ENCODE measurements at regions not wholly inside any gene's neighbourhood (a gene's known extent, or its start where the extent isn't known, plus 50 kb on each side); places are given as distances from the start of the nearest gene placed in this dataset.
"Not testable (repeated sequence)": the region's sequence is repeated elsewhere in the genome, so short reads cannot be mapped to it uniquely, and the experiment has no call there.

DNA sequence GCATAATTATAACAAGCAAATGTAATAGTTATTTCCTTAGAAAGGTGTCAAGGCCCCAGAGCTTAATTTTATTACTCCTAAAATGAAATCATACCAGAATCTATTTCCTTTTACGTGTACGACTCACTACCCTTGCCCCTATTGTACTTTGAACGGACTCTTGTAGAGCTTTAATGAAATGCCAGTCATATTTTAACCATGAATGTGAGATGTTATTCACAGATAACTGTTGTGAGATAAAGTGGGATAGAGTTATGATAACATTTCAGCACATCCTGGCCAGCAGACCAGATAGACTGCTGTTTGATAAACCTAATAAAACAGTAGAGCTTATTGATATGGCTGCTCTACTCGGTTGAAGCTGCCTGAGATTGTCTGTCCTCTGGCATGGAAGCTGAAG is 500.8 kb upstream of the PBX1 start:
- DNase-seq (ENCODE audit: low read depth, low spot score): no peak
- no peak overlapping the region for H3K27ac ChIP-seq

DNA sequence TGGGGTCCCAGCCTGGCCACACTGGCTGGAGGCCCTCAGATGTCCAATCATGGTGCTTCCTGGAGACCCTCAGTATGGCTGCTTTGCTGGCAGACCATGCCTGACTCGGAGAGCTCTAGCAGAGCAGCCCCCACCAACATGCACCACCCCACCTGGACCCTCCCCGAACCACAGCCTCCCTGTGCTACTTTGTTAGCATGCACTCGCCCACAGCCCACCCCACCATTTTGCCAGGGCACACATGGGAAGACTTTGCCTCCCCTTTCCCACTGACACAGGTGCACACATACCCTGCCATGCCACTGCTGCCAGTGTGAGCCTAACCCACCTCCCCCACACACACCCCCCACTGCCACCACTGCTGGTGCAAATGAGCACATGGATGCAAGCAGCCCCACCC is 497.5 kb upstream of the PBX1 start:
- DNase-seq (ENCODE audit: low read depth, low spot score): no peak
- H3K27ac ChIP-seq: no peak overlapping the region

DNA sequence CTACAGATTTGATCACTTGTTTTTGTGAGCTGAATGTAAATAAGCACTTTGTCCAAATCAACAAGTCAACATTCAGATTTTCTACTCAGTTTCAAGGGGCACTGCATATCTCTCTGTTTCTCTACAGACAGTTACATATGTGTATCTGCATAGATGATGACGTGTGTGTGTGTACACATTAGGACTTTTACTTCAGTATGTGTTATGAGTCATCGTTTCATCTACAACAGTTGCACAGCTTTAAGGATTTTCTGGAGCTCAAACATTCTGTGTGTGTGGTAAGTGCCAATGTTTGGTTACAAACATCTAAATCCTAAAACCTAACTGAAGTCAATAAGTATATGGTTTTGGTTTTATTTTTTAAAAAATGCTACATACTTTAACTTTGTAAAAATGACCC is 494.5 kb upstream of the PBX1 start:
- H3K27ac ChIP-seq: no peak overlapping the region
- DNase-seq (ENCODE audit: low read depth, low spot score): no peak

DNA sequence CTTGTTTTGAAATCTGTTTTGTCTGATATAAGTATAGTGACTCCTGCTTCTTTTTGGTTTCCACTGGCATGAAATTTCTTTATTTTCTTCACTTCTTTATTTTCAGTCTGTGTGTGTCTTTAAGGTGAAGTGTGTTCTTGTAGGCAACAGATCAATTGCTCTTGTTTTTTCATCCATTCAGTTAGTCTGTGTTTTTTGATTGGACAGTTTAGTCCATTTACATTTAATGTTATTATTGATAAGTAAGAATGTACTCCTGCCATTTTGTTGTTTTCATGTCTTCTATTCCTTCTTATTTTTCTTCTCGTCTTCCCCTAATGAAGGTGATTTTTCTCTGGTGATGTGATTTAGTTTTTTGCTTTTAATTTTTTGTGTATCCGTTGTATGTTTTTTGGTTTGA is 487.7 kb upstream of the PBX1 start:
- DNase-seq (ENCODE audit: low read depth, low spot score): no peak
- no peak overlapping the region for H3K27ac ChIP-seq

DNA sequence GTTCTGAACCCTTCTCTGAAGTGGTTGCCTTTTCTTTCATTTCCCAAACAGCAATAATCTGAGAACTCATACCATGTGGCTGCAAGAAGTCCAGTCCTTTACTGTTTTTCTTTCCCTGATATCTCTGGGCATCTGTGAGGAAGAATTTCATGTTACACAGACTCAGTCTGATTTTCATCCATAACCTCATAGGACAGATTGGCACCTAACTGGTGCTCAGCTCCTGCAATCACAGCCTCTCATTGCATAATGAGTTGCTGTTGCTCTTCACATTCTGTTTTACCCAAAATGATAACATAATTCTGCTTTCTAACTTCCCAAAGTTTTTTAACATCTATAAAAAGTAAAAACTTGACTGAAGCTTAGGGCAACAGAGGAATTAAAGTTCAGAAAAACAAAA is 472.2 kb upstream of the PBX1 start:
- no peak for DNase-seq (ENCODE audit: low read depth, low spot score)
- no peak overlapping the region for H3K27ac ChIP-seq

DNA sequence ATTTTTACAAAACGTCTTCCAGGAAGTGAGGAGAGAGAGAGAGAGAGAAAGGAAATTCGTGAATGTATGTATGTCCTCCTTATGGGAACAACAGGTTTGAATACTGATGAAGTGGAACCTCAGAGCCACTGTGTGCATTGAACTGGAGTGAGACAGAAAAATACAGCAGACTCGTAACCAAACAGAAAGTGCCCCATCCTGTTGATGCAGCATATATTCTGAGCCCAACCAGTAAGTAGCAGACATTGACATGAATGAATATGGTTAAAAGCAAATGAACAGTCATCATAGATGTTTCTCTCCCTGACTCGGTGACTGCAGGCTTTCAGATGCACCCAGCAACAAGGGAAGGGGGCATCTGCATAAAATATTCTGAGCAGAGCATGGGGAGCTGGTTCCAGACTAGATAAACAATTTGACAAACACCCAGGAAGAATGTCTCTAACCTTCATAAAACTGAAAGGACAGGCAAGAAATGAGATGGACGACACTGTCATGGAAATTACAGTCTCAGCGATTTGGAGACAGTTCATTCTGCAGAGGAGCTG is 471.0 kb upstream of the PBX1 start:
- DNase-seq (ENCODE audit: low read depth, low spot score): no peak
- no peak overlapping the region for H3K27ac ChIP-seq

DNA sequence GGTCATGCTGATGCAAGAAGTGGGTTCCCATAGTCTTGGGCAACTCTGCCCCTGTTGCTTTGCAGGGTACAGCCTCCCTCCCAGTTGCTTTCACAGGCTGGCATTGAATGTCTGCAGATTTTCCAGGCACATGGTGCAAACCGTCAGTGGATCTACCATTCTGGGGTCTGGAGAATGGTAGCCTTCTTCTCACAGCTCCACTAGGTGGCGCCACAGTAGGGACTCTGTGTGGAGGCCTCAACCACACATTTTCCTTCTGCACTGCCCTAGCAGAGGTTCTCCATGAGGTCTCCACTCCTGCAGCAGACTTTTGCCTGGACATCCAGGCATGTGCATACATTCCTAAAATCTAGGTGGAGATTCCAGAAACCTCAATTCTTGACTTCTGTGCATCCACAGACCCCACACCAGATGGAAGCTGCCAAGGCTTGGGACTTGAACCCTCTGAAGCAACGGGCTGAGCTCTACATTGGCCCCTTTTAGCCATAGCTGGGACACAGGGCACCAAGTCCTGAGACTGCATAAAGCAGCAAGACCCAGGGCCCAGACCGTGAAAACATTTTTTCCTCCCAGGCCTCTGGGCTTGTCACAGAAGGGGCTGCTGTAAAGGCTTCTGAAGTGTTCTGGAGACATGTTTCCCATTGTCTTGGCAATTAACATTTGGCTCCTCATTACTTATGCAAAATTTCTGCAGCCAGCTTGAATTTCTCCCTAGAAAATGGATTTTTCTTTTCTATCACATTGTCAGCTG is 466.2 kb upstream of the PBX1 start:
- H3K27ac ChIP-seq: no peak overlapping the region
- DNase-seq (ENCODE audit: low read depth, low spot score): no peak

DNA sequence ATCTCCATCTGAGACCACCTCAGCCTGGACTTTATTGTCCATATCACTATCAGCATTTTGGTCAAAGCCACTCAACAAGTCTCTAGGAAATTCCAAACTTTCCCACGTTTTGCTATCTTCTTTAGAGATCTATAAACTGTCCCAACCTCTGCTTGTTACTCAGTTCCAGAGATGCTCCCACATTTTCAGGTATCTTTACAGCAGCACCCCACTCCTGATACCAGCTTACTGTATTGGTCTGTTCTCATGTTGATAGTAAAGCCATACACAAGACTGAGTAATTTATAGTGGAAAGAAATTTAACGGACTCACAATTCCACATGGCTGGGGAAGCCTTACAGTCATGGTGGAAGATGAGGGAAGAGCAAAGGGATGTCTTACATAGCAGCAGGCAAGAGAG is 465.4 kb upstream of the PBX1 start:
- DNase-seq (ENCODE audit: low read depth, low spot score): no peak
- no peak overlapping the region for H3K27ac ChIP-seq

DNA sequence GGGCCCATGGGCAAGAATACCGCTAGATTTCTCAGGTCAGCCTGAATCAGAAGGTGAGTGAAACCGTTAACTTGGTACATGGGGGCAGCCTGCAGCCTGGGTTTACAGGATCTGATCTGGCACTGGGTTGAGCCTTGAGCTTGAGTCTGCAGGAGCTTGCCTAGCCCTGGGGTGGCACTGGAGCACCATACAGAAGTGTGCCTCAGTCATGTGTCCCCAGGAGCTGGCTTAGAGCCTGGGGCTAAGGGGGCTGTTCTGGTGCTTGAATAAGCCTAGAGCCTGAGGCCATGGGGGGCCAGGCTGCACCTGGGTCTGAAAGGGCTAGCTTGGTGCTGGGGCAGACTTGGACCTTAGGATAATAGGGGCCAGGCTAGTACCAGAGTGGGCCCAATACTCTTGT is 457.2 kb upstream of the PBX1 start:
- DNase-seq (ENCODE audit: low read depth, low spot score): no peak
- no peak overlapping the region for H3K27ac ChIP-seq

DNA sequence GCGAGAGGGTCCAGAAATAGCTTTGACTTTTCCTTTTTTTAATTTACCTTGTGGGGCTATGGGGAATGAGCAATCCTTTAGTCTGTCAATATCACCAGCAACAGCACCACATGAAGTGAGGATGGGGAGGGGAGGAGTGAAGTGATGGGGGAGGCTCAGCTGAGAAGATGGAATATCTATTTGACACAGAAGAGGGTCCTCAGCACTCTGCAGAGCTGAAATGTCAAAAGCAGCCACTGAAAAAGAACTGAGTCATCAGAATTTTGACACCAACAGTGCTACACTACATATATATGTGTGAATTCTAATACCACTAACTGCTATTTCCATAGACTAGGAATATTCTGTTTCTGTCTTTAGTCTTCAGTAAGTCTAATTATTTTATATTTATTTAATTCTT is 427.0 kb upstream of the PBX1 start:
- no peak for DNase-seq (ENCODE audit: low read depth, low spot score)
- H3K27ac ChIP-seq: no peak overlapping the region

DNA sequence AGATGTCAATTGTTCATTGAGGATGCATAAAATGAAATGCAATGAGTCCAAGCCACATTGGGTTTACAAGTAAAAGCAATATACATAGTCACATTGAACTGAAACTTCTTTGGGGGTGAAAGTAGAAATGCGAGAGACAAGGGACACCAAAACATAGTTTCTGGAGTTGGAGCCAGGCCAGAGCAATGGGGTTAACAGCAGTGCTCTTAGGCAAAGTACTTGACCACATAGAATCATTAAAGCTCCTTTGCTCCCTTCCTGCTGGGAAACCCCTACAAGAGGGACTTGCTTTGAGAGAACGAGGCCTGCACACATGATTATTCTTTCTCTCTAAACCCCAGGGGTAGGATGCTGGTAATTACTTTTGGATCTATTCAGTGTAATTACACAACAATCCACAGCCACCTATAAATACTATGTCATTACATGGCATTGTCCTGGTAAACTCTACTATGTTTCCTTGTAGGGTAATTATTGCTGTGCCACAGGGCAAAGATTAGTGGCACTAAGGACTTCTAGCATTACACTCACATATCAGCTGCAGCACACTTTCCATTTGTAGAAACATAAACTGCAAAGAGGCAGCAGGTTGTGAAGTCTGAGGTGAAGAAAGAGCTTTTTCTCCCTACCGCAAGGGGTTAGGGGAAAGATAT is 421.6 kb upstream of the PBX1 start:
- H3K27ac ChIP-seq: no peak overlapping the region
- DNase-seq (ENCODE audit: low read depth, low spot score): no peak

DNA sequence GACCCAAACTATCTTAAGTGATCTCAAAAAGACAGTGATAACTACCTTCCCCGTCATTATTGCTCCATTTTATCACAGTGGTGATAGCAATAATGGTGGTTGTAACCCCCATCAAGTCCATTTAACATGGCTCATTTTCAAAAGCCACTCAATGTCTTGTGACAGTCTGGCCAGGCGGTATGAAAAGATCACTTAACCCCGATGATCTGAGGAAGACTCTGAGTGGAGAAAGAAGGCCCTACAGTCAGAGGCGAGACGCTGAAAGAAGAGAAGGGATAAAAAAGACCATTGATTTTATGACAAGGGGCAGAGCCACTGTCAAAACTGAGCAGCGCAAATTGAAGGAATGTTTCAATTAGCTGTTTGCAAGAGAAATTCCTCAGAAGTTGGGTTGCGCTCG is 417.2 kb upstream of the PBX1 start:
- DNase-seq (ENCODE audit: low read depth, low spot score): no peak
- H3K27ac ChIP-seq: no peak overlapping the region

DNA sequence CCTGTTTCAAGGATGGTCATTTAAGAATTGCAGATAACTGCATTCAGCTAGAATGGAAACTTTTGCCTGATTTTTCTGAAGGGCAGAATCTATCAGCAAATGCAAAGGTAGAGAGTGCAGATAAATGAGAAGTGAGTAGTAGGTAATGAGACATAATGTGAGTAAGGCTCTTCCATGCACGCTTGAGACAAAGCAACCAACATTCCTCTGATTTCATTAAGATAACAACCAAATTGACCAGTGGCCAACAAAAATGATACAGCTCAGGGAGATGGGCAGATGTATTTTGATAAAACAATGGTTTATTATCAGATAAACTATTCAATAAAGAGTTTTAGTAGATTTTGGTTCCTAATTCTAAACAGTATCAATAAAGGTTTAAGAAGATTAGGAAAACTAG is 404.4 kb upstream of the PBX1 start:
- DNase-seq (ENCODE audit: low read depth, low spot score): no peak
- no peak overlapping the region for H3K27ac ChIP-seq

DNA sequence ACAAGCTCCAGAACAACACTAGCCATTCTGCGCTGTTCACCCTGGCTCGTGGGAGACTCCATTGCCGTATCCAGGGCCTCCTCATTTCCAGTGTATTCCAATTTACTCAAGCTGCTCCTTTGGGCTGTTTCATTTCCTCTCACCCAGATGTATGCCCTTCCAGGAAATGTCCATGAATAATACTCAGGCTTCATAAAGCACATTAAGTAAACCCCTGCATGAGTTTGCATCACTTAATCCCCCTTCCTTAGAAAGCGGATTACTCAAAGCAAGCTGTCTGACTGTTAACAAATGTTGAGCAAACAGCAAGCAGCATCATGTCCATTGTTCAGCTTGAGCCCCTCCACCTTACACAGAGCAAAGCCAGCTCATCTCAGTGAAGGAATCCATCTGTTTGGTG is 403.6 kb upstream of the PBX1 start:
- H3K27ac ChIP-seq: no peak overlapping the region
- peak; percentile 20 for DNase-seq (ENCODE audit: low read depth, low spot score)

DNA sequence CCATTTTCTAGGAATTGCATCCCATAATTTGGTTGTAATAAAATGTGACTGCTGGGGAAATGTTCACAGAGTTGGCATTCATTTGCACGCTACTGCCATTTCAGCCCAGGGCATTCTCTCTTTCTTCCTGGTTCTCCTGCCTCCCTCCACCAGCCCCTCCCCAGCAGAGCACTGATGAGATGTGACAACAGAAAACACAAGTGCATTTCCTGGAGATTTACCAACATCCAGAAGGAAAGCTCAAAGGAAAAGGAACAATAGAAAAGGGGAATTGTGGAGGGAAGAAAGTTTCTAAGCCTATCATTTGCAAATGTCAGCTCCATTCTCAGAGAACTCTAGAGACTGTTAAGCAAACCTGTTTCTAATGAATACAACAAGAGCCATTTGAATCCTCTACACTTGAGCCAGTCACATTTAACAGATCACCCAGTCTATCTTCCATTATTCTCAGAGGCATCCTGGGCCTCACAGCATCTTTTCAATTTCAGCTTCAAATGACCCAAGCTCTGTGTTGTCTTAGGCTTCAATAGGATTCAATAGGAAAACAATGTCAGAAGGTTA is 395.6 kb upstream of the PBX1 start:
- no peak overlapping the region for H3K27ac ChIP-seq
- DNase-seq (ENCODE audit: low read depth, low spot score): no peak

DNA sequence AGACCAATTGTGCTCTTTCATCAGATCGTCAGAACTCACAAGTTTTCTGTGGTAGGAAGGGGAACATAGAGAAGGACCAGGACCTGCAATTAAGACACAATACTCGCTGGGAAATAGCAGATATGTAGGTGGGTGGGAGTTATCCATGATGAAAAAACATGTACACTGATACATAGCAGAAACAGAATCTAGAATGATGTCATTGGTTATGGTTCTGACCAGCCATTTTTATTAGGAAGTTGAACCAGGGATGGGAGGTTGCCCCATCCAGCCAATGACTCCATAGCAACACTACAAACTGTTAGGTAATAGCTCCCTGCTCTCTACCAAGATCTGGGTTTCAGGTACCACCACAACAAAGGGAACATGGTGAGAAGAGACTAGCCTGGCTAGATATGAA is 393.5 kb upstream of the PBX1 start:
- H3K27ac ChIP-seq: no peak overlapping the region

DNA sequence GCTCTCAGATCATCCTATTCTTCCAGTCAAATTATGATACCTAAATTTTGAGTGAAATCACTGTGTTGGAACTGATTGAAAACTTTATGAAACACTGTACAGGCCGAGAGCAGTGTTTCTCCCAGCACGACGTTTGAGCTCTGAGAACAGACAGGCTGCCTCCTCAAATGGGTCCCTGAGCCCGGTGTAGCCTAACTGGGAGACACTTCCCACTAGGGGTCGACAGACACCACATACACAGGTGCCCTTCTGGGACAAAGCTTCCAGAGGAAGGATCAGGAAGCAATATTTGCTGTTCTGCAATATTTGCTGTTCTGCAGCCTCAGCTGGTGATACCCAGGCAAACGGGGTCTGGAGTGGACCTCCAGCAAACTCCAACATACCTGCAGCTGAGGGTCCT is 392.5 kb upstream of the PBX1 start:
- not testable (repeated sequence) for DNase-seq (ENCODE audit: low read depth, low spot score); H3K27ac ChIP-seq

More for the DNA sequence above, 393.5 kb upstream of the PBX1 start:
- no peak for DNase-seq (ENCODE audit: low read depth, low spot score)

DNA sequence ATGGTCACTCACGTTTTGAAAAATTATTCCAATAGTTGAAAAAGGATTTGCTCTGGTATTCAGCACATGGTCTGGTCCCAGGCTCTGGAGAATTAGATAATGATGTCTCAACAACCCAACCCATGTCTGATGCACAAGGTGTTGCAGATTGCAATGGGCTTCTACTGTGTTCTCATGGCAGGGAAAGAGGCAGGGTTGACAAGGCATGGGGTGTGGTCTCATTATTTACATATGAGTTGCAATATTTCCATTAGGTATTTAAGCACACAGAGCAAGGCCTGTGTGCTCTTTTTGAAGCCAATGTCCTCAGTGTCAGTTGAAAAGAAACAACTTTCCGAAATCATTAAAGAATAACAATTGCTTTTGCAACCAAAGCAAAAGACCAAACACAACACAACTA is 381.9 kb upstream of the PBX1 start:
- no peak for DNase-seq (ENCODE audit: low read depth, low spot score)

DNA sequence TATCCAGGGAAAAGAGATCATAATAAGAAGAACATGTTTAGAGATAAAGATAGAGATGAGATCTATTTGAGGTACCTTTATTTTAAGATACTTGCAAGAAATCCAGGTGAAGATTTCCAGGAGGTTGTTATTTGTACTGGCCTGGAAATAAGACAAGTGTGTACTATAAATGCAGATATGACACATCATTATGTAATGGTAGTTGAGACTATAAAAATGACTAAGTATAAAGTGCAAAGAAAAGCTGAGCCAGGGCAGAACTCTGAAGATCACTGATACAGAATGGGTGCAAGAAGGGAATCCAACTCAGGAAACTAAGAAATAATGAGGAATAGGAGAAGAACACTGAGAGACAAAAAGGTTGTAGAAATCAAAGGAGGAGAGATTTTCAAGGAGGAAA is 378.2 kb upstream of the PBX1 start:
- H3K27ac ChIP-seq: no peak overlapping the region
- DNase-seq (ENCODE audit: low read depth, low spot score): no peak

More for the DNA sequence above, 381.9 kb upstream of the PBX1 start:
- no peak overlapping the region for H3K27ac ChIP-seq

DNA sequence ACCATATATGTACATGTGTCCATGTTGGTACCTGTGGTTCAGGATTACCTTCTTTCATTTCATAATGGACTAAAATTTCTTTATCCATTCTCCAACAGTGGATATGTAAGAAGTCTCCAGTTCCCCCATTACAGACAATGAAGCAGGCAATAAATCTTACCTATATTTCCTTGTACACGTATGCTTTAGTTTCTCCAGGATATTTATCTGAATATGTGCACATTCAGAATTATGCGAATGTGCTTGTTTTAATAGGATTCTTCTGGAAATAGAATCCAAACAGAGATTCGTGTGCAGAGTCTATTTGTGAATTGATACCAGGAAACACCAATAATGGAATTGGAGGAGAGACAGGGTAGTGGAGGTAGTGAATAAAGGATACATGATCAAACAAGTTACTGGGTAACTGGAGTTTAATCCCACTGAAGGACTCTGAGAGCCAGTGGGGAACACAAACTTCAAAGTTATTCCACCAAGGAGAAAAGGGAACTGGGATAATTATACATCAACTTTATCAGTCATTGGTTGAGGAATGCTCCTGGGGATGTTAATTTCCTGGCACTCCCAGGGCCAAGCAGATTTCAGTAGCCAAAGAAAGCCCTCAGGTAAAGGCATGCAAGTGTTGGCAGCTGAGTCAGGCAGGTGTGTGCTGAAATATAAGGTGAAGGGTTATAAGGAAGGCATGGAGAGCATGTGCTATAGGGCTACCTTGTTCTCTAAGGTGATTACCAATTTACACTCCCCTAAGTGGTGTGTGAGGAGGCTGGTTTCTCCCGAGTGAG is 374.9 kb upstream of the PBX1 start:
- peak; percentile 50 for DNase-seq (ENCODE audit: low read depth, low spot score)
- H3K27ac ChIP-seq: peak overlapping the region; percentile 52

DNA sequence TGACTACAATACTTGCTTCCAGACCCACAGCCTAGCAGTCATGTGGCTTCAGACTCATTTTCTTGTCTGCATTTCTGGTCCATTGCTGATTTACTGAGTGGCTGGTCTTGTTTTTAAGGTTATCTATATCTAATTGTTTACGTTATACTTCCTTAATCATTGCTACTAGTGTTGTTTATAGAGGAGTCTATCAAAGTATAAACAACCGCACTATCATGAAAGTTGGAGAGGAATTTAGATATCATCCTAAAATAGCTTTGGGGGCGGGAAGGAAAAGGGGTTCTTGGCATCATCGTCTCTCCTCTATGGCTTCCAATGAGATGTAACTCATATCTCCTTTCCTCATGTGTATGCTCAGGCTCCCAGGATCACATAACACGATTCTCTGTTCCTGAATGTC is 372.1 kb upstream of the PBX1 start:
- H3K27ac ChIP-seq: no peak overlapping the region
- DNase-seq (ENCODE audit: low read depth, low spot score): no peak

All from epithelial cell of prostate (primary cell).